Osteoblast (primary cell): ENCODE measurements at regions not wholly inside any gene's neighbourhood (a gene's known extent, or its start where the extent isn't known, plus 50 kb on each side); places are given as distances from the start of the nearest gene placed in this dataset.

Experiments used
- DNase-seq: peaks from one replicate; pipeline ENCODE4 v3.0.0; 2011; ENCODE audit warnings: low spot score, mixed read lengths; ENCODE audit not compliant: insufficient read length; ENCODE audit errors: missing footprints
- H2AFZ ChIP-seq: 2 replicates; pipeline ENCODE4 v1.6.0; 2011; ENCODE audit warnings: mild to moderate bottlenecking, low read length
- H3K27ac ChIP-seq: 2 replicates; pipeline ENCODE4 v1.5.1; 2011; ENCODE audit warnings: mild to moderate bottlenecking, low read depth, low read length, moderate library complexity
- H3K27me3 ChIP-seq: 2 replicates; pipeline ENCODE4 v1.6.0; 2012; ENCODE audit warnings: mild to moderate bottlenecking, control low read depth, inconsistent platforms, low read length, moderate library complexity; ENCODE audit not compliant: insufficient read depth
- H3K36me3 ChIP-seq: 2 replicates; pipeline ENCODE4 v1.5.1; 2011; ENCODE audit warnings: mild to moderate bottlenecking, low read length, control low read depth, moderate library complexity; ENCODE audit not compliant: insufficient read depth
- H3K4me1 ChIP-seq: 2 replicates; pipeline ENCODE4 v1.5.1; 2011; ENCODE audit warnings: mild to moderate bottlenecking, low read length, control low read depth, moderate library complexity; ENCODE audit not compliant: insufficient read depth
- H3K4me2 ChIP-seq: 2 replicates; pipeline ENCODE4 v1.6.0; 2011; ENCODE audit warnings: mild to moderate bottlenecking, low read length; ENCODE audit not compliant: insufficient read depth
- H3K4me3 ChIP-seq: fragments of 200-600 bp; sonication (generic); 3 replicates; pipeline ENCODE4 v1.5.1; 2012; ENCODE audit warnings: mild to moderate bottlenecking, low read length, inconsistent platforms; ENCODE audit not compliant: insufficient read depth
- H3K79me2 ChIP-seq: 2 replicates; pipeline ENCODE4 v1.6.0; 2012; ENCODE audit warnings: mild to moderate bottlenecking, low read length, control low read depth, inconsistent platforms; ENCODE audit not compliant: insufficient read depth
- H3K9me3 ChIP-seq: 2 replicates; pipeline ENCODE4 v1.5.1; 2011; ENCODE audit warnings: low read depth, low read length, control low read depth
- H4K20me1 ChIP-seq: 2 replicates; pipeline ENCODE4 v1.6.0; 2012; ENCODE audit warnings: mild to moderate bottlenecking, low read length, control low read depth; ENCODE audit not compliant: insufficient read depth
- TF ChIP-seq, protein P1 (sequence below): IDR thresholded peaks from 2 replicates; pipeline ENCODE4 v1.5.1; 2011; ENCODE audit warnings: mild to moderate bottlenecking, low read depth, low read length, moderate library complexity; ENCODE audit errors: extremely low read depth

DNA sequence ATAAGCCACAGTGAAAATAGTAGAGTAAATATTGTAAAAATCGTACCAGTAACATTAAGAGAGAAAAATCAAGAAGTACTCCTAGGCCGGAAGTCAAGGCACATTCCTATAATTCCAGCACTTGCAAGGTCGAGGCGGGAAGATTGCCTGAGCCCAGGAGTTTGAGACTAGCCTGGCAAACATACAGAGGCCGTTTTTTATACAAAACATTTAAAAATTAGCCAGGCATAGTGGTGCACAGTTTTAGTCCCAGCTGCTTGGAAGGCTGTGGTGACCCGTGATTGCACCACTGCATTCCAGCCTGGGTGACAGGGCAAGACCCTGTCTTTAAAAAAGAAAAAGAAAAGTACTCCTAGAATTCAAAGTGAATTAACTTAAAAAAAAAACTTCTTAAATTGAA lies 341.8 kb downstream of the C12orf50 start:
- no peaks in the 10 kb centered on the region for H3K36me3 ChIP-seq
- H2AFZ ChIP-seq, result peak overlapping the region; percentile 59
- peak overlapping the region; percentile 65 for H3K4me2 ChIP-seq
- peak overlapping the region; percentile 23 for H3K27ac ChIP-seq
- H3K27me3 ChIP-seq, result no peaks in the 10 kb centered on the region
- TF ChIP-seq, protein P1, sequence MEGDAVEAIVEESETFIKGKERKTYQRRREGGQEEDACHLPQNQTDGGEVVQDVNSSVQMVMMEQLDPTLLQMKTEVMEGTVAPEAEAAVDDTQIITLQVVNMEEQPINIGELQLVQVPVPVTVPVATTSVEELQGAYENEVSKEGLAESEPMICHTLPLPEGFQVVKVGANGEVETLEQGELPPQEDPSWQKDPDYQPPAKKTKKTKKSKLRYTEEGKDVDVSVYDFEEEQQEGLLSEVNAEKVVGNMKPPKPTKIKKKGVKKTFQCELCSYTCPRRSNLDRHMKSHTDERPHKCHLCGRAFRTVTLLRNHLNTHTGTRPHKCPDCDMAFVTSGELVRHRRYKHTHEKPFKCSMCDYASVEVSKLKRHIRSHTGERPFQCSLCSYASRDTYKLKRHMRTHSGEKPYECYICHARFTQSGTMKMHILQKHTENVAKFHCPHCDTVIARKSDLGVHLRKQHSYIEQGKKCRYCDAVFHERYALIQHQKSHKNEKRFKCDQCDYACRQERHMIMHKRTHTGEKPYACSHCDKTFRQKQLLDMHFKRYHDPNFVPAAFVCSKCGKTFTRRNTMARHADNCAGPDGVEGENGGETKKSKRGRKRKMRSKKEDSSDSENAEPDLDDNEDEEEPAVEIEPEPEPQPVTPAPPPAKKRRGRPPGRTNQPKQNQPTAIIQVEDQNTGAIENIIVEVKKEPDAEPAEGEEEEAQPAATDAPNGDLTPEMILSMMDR, result no peak
- no peak for DNase-seq
- H4K20me1 ChIP-seq, result no peaks in the 10 kb centered on the region
- H3K4me3 ChIP-seq, result no peak overlapping the region
- H3K79me2 ChIP-seq, result no peaks in the 10 kb centered on the region
- H3K9me3 ChIP-seq, result no peaks in the 10 kb centered on the region
- H3K4me1 ChIP-seq, result peaks cover 11% of the 10 kb centered on the region

DNA sequence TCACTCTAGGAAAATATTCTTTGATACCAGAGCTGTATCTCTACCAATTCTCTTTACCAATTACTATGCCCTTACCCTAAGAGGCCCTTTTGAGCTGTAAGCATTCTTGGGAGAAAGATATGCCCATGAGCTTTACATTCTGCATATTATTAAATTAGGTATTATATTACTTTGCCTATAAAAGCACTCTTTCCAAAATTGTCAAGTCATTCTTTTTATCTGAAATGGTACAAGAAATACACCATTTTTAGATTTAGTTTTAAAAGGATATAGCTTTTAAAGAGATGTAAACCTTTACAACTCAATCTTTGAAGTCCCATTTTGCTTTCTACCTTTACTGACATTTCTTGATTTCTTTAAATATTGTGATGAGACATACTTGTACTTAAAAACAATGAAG lies 343.5 kb downstream of the C12orf50 start:
- H3K36me3 ChIP-seq, result no peaks in the 10 kb centered on the region
- no peak for DNase-seq
- no peak overlapping the region for H3K4me2 ChIP-seq
- H3K4me3 ChIP-seq, result no peak overlapping the region
- no peaks in the 10 kb centered on the region for H3K27me3 ChIP-seq
- no peaks in the 10 kb centered on the region for H3K79me2 ChIP-seq
- TF ChIP-seq, protein P1, result no peak
- peaks cover 11% of the 10 kb centered on the region for H3K4me1 ChIP-seq
- H3K9me3 ChIP-seq, result no peaks in the 10 kb centered on the region
- no peaks in the 10 kb centered on the region for H4K20me1 ChIP-seq
- no peak overlapping the region for H2AFZ ChIP-seq
- H3K27ac ChIP-seq, result no peak overlapping the region

DNA sequence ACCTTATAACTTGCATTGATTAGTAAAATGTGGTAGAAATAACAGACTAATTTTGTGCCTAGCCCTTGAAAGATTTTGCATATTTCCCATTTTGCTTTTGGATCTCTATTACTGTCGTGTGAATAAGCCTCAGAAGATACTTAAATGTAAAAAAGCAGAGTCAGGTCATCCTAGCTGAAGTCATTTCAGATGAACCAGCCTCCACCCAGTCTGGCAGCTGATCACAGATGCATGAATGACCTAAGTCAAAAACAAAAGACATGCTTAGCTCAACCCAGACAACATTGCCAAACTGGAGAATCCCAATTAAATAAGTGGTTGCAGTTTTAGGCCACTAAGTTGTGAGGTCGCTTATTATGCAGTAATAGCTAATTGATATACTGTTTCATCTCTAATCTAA lies 349.9 kb downstream of the C12orf50 start:
- TF ChIP-seq, protein P1, result no peak
- Histone ChIP-seq H3K4me2 (no peak overlapping the region), H3K36me3 (no peaks in the 10 kb centered on the region), H3K27ac (no peak overlapping the region), H2AFZ (no peak overlapping the region), H3K4me1 (no peaks in the 10 kb centered on the region), H3K9me3 (no peaks in the 10 kb centered on the region), H3K27me3 (no peaks in the 10 kb centered on the region), H4K20me1 (no peaks in the 10 kb centered on the region), H3K4me3 (no peak overlapping the region), H3K79me2 (no peaks in the 10 kb centered on the region)
- DNase-seq, result no peak

DNA sequence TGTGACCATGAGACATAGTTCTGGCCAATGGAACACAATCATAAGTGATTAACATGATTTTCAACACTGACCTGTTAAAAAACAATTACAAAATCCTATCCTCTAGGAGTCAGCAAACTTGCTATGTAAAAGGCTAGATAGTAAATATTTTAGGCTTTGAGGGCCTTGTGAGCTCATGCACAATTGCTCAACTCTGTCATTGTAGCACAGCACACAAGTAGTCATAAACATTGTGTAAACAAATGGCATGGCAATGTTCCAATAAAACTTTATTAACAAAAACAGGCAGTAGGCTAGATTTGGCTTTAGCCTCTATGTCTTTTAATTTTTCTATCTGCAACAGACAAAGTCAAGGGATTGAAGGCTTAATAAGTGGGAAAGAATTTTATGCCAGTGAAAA lies 350.7 kb downstream of the C12orf50 start:
- no peaks in the 10 kb centered on the region for H3K9me3 ChIP-seq
- no peak overlapping the region for H3K4me2 ChIP-seq
- DNase-seq, result no peak
- H3K36me3 ChIP-seq, result no peaks in the 10 kb centered on the region
- no peak overlapping the region for H2AFZ ChIP-seq
- H3K27me3 ChIP-seq, result no peaks in the 10 kb centered on the region
- TF ChIP-seq, protein P1, result no peak
- no peaks in the 10 kb centered on the region for H3K79me2 ChIP-seq
- no peaks in the 10 kb centered on the region for H3K4me1 ChIP-seq
- H3K4me3 ChIP-seq, result no peak overlapping the region
- H4K20me1 ChIP-seq, result no peaks in the 10 kb centered on the region
- no peak overlapping the region for H3K27ac ChIP-seq
